Upper lobe of right lung (tissue), 1 donor: ENCODE measurements at regions not wholly inside any gene's neighbourhood (a gene's known extent, or its start where the extent isn't known, plus 50 kb on each side); places are given as distances from the start of the nearest gene placed in this dataset.
A peak's percentile ranks its signal among the peaks of the same experiment; 100 is the strongest.
"Not testable (repeated sequence)": the region's sequence is repeated elsewhere in the genome, so short reads cannot be mapped to it uniquely, and the experiment has no call there.

Experiments used
- ATAC-seq: fragments of 200-7000 bp; cut with Tn5 transposase; one replicate; pipeline ENCODE4 v1.9.1; 2020; ENCODE audit warnings: mild to moderate bottlenecking, moderate library complexity
- DNase-seq: peaks from one replicate; pipeline ENCODE4 v3.0.0-alpha.2; 2020
- H3K27ac ChIP-seq: fragments of 200-600 bp; one replicate; pipeline ENCODE4 v1.8.0; 2022
- H3K27me3 ChIP-seq: fragments of 200-600 bp; one replicate; pipeline ENCODE4 v1.8.0; 2022; ENCODE audit warnings: mild to moderate bottlenecking
- H3K36me3 ChIP-seq: fragments of 200-600 bp; one replicate; pipeline ENCODE4 v1.8.0; 2022
- H3K4me1 ChIP-seq: fragments of 200-600 bp; one replicate; pipeline ENCODE4 v1.8.0; 2022
- H3K4me3 ChIP-seq: fragments of 200-600 bp; one replicate; pipeline ENCODE4 v1.8.0; 2022; ENCODE audit warnings: mild to moderate bottlenecking
- H3K9me3 ChIP-seq: fragments of 200-600 bp; one replicate; pipeline ENCODE4 v1.8.0; 2022
- intact Hi-C: fragments of 100-400 bp; cut with DNase I; formaldehyde crosslinking; loops from one replicate; pipeline ENCODE4 v1.11.0; 2022
- TF ChIP-seq, protein P1 (sequence below): fragments of 200-600 bp; IDR thresholded peaks from one replicate; pipeline ENCODE4 v1.8.0; 2022; ENCODE audit warnings: antibody characterized with exemption
- donor health status: DM: no; HTN: yes; CAD: no; lungs with severe emphysema.

DNA sequence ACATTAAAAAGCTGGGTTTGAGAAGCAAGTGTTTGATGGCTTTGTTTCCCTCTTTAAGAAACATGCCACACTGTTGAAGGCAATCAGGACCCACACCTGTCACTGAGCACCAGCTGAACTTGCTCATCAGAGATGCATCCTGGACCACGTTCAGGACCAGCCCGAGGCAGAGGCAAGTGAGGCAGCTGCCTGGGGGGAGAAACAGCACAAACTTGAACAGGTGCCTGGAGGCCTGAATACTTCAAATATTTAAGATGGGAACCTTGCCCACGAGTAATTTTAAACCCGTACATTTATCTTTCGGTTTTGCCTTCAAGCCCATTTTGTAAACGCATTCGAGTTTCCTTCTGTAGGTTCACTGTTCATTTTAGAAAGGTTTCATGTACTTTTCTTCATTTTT, 421.3 kb downstream of the NYAP2 start:
- no peaks in the 10 kb centered on the region for H3K36me3 ChIP-seq
- ATAC-seq = no peak
- H3K27me3 ChIP-seq = no peaks in the 10 kb centered on the region
- no peaks in the 10 kb centered on the region for H3K4me1 ChIP-seq
- no peak for DNase-seq
- H3K27ac ChIP-seq = no peak overlapping the region
- no peak overlapping the region for H3K4me3 ChIP-seq
- H3K9me3 ChIP-seq = no peaks in the 10 kb centered on the region
- TF ChIP-seq, protein P1, sequence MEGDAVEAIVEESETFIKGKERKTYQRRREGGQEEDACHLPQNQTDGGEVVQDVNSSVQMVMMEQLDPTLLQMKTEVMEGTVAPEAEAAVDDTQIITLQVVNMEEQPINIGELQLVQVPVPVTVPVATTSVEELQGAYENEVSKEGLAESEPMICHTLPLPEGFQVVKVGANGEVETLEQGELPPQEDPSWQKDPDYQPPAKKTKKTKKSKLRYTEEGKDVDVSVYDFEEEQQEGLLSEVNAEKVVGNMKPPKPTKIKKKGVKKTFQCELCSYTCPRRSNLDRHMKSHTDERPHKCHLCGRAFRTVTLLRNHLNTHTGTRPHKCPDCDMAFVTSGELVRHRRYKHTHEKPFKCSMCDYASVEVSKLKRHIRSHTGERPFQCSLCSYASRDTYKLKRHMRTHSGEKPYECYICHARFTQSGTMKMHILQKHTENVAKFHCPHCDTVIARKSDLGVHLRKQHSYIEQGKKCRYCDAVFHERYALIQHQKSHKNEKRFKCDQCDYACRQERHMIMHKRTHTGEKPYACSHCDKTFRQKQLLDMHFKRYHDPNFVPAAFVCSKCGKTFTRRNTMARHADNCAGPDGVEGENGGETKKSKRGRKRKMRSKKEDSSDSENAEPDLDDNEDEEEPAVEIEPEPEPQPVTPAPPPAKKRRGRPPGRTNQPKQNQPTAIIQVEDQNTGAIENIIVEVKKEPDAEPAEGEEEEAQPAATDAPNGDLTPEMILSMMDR = no peak
- intact Hi-C loops = no loop called here

DNA sequence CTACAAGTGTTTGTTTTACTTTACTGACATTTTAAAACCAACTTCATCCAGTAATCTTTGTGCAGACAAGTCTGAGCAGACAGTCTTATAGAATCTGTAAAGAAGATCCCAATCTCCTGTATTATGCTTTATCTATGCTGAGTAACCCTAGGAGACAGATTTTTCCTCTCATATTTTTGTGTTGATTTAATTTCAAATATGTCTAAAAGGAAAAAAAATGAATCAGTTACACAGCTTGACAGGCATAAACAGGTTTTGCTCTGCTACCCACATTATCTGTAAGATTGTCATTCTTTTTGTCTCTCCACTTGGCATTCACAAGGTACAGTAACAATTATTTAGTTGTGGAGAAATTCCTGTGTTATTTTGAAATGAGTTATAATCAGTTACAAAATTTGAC, 415.0 kb downstream of the NYAP2 start:
- TF ChIP-seq, protein P1 = no peak
- H3K4me1 ChIP-seq = no peaks in the 10 kb centered on the region
- H3K27me3 ChIP-seq = no peaks in the 10 kb centered on the region
- intact Hi-C loops = no loop called here
- no peaks in the 10 kb centered on the region for H3K36me3 ChIP-seq
- no peak overlapping the region for H3K27ac ChIP-seq
- no peak overlapping the region for H3K4me3 ChIP-seq
- ATAC-seq (no peak), DNase-seq (no peak)
- H3K9me3 ChIP-seq = no peaks in the 10 kb centered on the region

DNA sequence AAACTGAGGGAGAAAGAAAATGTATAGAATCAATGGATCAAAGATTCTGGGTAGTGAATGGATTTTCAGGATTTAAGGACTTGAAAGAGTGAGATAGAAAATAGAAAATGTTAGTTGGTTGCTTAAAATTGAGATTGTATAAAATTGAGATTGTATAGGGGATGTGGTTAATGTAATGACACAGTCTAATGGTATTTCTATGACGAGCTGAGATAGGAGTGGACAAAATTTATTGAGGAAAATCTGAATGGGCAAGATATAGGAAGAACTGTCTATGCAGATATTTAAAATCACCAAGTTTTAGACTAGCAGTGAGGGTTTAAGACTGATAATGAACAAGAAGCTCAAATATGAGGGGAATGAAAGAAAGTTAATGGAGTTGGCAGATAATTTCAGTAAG, 406.6 kb downstream of the NYAP2 start:
- no peak for DNase-seq
- no peaks in the 10 kb centered on the region for H3K9me3 ChIP-seq
- H3K36me3 ChIP-seq = no peaks in the 10 kb centered on the region
- H3K27ac ChIP-seq = no peak overlapping the region
- no peaks in the 10 kb centered on the region for H3K27me3 ChIP-seq
- intact Hi-C loops = no loop called here
- TF ChIP-seq, protein P1 = no peak
- no peak for ATAC-seq
- H3K4me3 ChIP-seq = no peak overlapping the region
- H3K4me1 ChIP-seq = no peaks in the 10 kb centered on the region

DNA sequence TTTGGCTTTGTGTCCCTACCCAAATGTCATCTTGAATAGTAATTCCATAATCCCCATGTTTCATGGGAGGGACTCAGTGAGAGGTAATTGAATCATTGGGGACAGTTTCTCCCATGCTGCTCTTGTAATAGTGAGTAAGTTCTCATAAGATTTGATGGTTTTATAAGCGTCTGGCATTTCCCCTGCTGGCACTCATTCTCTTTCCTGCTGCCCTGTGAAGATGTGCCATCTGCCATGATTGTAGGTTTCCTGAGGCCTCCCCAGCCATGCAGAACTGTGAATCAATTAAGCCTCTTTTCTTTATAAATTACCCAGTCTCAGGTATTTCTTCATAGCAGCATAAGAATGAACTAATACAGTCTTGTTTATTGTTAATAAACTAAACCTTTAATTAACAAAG, 402.6 kb downstream of the NYAP2 start:
- H3K27ac ChIP-seq, intact Hi-C loops, H3K4me1 ChIP-seq, H3K4me3 ChIP-seq, H3K27me3 ChIP-seq, H3K9me3 ChIP-seq, H3K36me3 ChIP-seq, DNase-seq, ATAC-seq: not testable (repeated sequence)

DNA sequence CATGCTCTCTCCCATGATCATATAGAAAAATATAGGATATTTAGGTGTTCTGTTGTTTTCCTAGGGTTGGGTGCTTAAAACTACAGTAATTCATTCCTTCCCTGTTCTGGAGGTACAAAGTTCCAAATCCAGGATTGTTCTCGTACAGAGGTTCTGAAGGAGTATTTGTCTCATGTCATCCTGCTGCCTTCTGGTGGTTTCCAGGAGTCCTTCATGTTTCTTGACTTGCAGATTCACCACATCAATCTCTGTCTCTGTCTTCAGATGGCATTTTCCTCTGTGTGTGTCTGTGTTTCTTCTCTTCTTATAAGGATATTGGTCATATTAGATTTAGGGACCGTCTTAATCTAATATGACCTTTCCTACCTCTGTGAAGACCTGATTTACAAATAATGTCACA, 397.9 kb downstream of the NYAP2 start:
- no peak overlapping the region for H3K27ac ChIP-seq
- H3K27me3 ChIP-seq = no peaks in the 10 kb centered on the region
- no peaks in the 10 kb centered on the region for H3K4me1 ChIP-seq
- no peaks in the 10 kb centered on the region for H3K9me3 ChIP-seq
- no peak for DNase-seq
- intact Hi-C loops = no loop called here
- no peak for ATAC-seq
- no peak overlapping the region for H3K4me3 ChIP-seq
- TF ChIP-seq, protein P1 = peak; percentile 32
- H3K36me3 ChIP-seq = no peaks in the 10 kb centered on the region

DNA sequence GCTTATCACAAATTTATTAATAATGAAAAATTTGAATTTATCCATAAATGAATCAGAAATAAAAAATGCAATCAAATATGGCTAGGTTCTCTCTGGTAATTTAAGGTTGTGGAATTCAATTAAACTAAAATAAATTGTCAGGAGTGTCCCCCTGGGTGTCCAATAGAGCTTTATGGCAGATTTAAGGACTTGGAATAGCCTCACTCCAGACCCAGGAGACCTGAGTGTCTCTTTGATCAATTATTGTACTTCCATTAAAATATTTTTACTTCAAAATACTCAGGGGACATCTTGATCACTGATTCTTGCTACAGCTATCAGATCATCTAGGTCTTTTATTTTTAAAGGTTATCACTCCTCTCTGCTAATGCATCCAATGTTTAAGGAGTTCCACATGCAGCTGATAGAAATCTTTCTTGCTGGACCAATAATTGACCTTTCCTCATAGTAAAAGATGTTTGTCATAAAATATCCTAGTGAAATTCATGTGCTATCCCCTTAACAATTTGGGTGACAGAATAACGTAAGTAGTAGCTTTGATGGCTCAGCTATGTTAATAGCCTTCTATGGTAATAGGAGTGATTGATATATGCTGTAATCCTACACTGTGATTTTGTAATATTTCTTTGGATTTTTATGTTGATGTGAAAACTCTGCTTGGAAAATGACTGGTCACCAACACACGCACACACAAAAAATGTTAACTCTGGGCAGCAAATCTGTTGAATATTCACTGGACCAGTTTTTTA, 395.3 kb downstream of the NYAP2 start:
- ATAC-seq (no peak), DNase-seq (no peak)
- TF ChIP-seq, protein P1 = no peak
- H3K4me1 ChIP-seq = no peaks in the 10 kb centered on the region
- no peak overlapping the region for H3K4me3 ChIP-seq
- no peak overlapping the region for H3K27ac ChIP-seq
- no peaks in the 10 kb centered on the region for H3K9me3 ChIP-seq
- no peaks in the 10 kb centered on the region for H3K27me3 ChIP-seq
- no peaks in the 10 kb centered on the region for H3K36me3 ChIP-seq
- intact Hi-C loops = no loop called here
